NCI-H748 (cell line): ENCODE measurements at regions not wholly inside any gene's neighbourhood (a gene's known extent, or its start where the extent isn't known, plus 50 kb on each side); places are given as distances from the start of the nearest gene placed in this dataset.

ENCODE experiments used
- DNase-seq: peaks from one replicate; lab custom pipeline; 2025; ENCODE audit not compliant: unreplicated experiment; lab: John Stamatoyannopoulos, UW

GRCh38 chr5:133801955-133802751, 166.3 kb downstream of the C5orf15 start:
- no peak for DNase-seq

GRCh38 chr5:133801431-133801830, 167.0 kb downstream of the C5orf15 start:
- DNase-seq, result no peak

- peak; percentile 19 for DNase-seq
Observed at GRCh38 chr5:133799571-133800237, 168.7 kb downstream of the C5orf15 start.

GRCh38 chr5:133797167-133797566, 171.3 kb downstream of the C5orf15 start:
- no peak for DNase-seq

- DNase-seq, result no peak
Observed at GRCh38 chr5:133796186-133796585, 172.2 kb downstream of the C5orf15 start.

GRCh38 chr5:133794771-133795415, 173.5 kb downstream of the C5orf15 start:
- peak; percentile 15 for DNase-seq

GRCh38 chr5:133793756-133794465, 174.5 kb downstream of the C5orf15 start:
- DNase-seq, result no peak

- DNase-seq, result no peak
Observed at GRCh38 chr5:133792655-133793054, 175.8 kb downstream of the C5orf15 start.

- no peak for DNase-seq
Observed at GRCh38 chr5:133792024-133792423, 176.4 kb downstream of the C5orf15 start.

- DNase-seq, result peak; percentile 11
Observed at GRCh38 chr5:133790898-133791297, 177.5 kb downstream of the C5orf15 start.

- no peak for DNase-seq
Observed at GRCh38 chr5:133789428-133789827, 177.1 kb upstream of the FSTL4 start.

- no peak for DNase-seq
Observed at GRCh38 chr5:133788121-133788520, 175.8 kb upstream of the FSTL4 start.

GRCh38 chr5:133786420-133786819, 174.1 kb upstream of the FSTL4 start:
- DNase-seq, result no peak

GRCh38 chr5:133785182-133785581, 172.8 kb upstream of the FSTL4 start:
- no peak for DNase-seq

- no peak for DNase-seq
Observed at GRCh38 chr5:133783481-133783880, 171.1 kb upstream of the FSTL4 start.

- DNase-seq, result no peak
Observed at GRCh38 chr5:133782736-133783135, 170.4 kb upstream of the FSTL4 start.

GRCh38 chr5:133781436-133782225, 169.3 kb upstream of the FSTL4 start:
- DNase-seq, result no peak

GRCh38 chr5:133780619-133781280, 168.4 kb upstream of the FSTL4 start:
- no peak for DNase-seq

- no peak for DNase-seq
Observed at GRCh38 chr5:133779828-133780475, 167.6 kb upstream of the FSTL4 start.

- DNase-seq, result no peak
Observed at GRCh38 chr5:133778636-133779035, 166.3 kb upstream of the FSTL4 start.
